Neural progenitor cell (in vitro differentiated cells): ENCODE measurements at regions not wholly inside any gene's neighbourhood (a gene's known extent, or its start where the extent isn't known, plus 50 kb on each side); places are given as distances from the start of the nearest gene placed in this dataset.

Experiments used
- DNase-seq: peaks from one replicate; pipeline ENCODE4 v3.0.0-alpha.2; 2016; ENCODE audit warnings: low spot score
- H2AFZ ChIP-seq: fragments of 200-600 bp; sonication (generic); replicated peaks from 2 replicates; pipeline ENCODE4 v1.6.1; 2016; ENCODE audit warnings: antibody characterized with exemption
- H3F3A ChIP-seq: fragments of 200-600 bp; sonication (generic); 2 replicates; pipeline ENCODE4 v1.6.1; 2016; ENCODE audit warnings: antibody characterized with exemption, low read depth
- H3K27ac ChIP-seq: fragments of 200-600 bp; sonication (generic); 2 replicates; pipeline ENCODE4 v1.5.1; 2016; ENCODE audit warnings: mild to moderate bottlenecking
- H3K27me3 ChIP-seq: fragments of 200-600 bp; sonication (generic); 2 replicates; pipeline ENCODE4 v1.6.1; 2016; ENCODE audit warnings: mild to moderate bottlenecking, moderate library complexity
- H3K36me3 ChIP-seq: fragments of 200-600 bp; sonication (generic); 2 replicates; pipeline ENCODE4 v1.5.1; 2016
- H3K4me1 ChIP-seq: fragments of 200-600 bp; sonication (generic); 2 replicates; pipeline ENCODE4 v1.6.1; 2016; ENCODE audit warnings: mixed run types
- H3K4me2 ChIP-seq: fragments of 200-600 bp; sonication (generic); 2 replicates; pipeline ENCODE4 v1.6.1; 2016
- H3K4me3 ChIP-seq: fragments of 200-600 bp; sonication (generic); 2 replicates; pipeline ENCODE4 v1.5.1; 2016
- H3K79me2 ChIP-seq: fragments of 200-600 bp; sonication (generic); 2 replicates; pipeline ENCODE4 v1.6.1; 2016; ENCODE audit warnings: low read depth
- H3K9ac ChIP-seq: fragments of 200-600 bp; sonication (generic); 2 replicates; pipeline ENCODE4 v1.6.1; 2016
- H3K9me3 ChIP-seq: fragments of 200-600 bp; sonication (generic); 2 replicates; pipeline ENCODE4 v1.5.1; 2016; ENCODE audit warnings: low read depth
- H4K20me1 ChIP-seq: fragments of 200-600 bp; sonication (generic); 2 replicates; pipeline ENCODE4 v1.6.1; 2016; ENCODE audit warnings: low read depth
- H3K27ac Mint-ChIP-seq: 3 replicates; pipeline ENCODE4 v1.8.0; 2021; ENCODE audit warnings: mixed read lengths
- H3K27me3 Mint-ChIP-seq: 2 replicates; pipeline ENCODE4 v1.8.0; 2022; ENCODE audit warnings: low read depth, mild to moderate bottlenecking, inconsistent platforms, moderate library complexity, mixed read lengths; ENCODE audit not compliant: insufficient read depth
- H3K36me3 Mint-ChIP-seq: 3 replicates; pipeline ENCODE4 v1.8.0; 2021; ENCODE audit warnings: mixed read lengths
- H3K4me1 Mint-ChIP-seq: 3 replicates; pipeline ENCODE4 v1.8.0; 2021; ENCODE audit warnings: mixed read lengths
- H3K4me3 Mint-ChIP-seq: 3 replicates; pipeline ENCODE4 v1.8.0; 2021; ENCODE audit warnings: mild to moderate bottlenecking, moderate library complexity, mixed read lengths
- H3K9me3 Mint-ChIP-seq: 3 replicates; pipeline ENCODE4 v1.8.0; 2020; ENCODE audit warnings: mixed read lengths
- EZH2 ChIP-seq: fragments of 200-600 bp; sonication (generic); IDR thresholded peaks from 2 replicates; pipeline ENCODE4 v1.6.1; 2017; ENCODE audit warnings: antibody characterized with exemption, mild to moderate bottlenecking, moderate library complexity
- EZH2phosphoT487 ChIP-seq: fragments of 200-600 bp; sonication (generic); IDR thresholded peaks from 2 replicates; pipeline ENCODE4 v1.6.1; 2017; ENCODE audit warnings: antibody characterized with exemption
- TF ChIP-seq, protein P1 (sequence below): fragments of 200-600 bp; sonication (generic); IDR thresholded peaks from 2 replicates; pipeline ENCODE4 v1.5.1; 2017; ENCODE audit warnings: antibody characterized with exemption, mild to moderate bottlenecking

DNA sequence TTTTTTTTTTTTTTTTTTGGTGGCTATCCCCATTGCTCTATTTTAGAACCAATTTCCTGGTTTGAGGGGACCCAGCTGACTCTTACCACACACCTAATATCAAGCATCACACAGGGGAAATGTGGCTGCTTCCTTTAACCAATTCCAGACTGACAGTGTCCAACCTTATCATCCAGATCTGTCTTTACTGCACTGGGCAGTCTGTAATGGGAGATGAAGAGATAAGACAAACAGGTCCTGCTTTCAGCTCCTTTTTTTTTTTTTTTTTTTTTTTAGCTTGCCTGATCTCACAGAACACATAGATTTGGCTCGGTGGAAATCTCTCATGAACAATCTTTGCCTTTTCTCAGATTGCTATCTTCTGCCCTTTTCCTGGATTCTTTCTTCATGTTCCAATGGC is 198.8 kb upstream of the TYRP1 start:
- no peak overlapping the region for H3K27ac Mint-ChIP-seq
- Histone ChIP-seq H3K79me2 (no peaks in the 10 kb centered on the region), H4K20me1 (no peaks in the 10 kb centered on the region), H3K36me3 (no peaks in the 10 kb centered on the region), H3K4me3 (no peak overlapping the region), H3K9me3 (no peaks in the 10 kb centered on the region), H3K4me2 (no peak overlapping the region), H3K9ac (no peak overlapping the region), H3K27me3 (no peaks in the 10 kb centered on the region), H3F3A (no peaks in the 10 kb centered on the region), H3K27ac (no peak overlapping the region), H3K4me1 (no peaks in the 10 kb centered on the region), H2AFZ (no peak overlapping the region)
- no peak for DNase-seq
- no peaks in the 10 kb centered on the region for H3K36me3 Mint-ChIP-seq
- no peak overlapping the region for H3K4me3 Mint-ChIP-seq
- no peak for TF ChIP-seq EZH2
- no peak for TF ChIP-seq EZH2phosphoT487
- TF ChIP-seq, protein P1, sequence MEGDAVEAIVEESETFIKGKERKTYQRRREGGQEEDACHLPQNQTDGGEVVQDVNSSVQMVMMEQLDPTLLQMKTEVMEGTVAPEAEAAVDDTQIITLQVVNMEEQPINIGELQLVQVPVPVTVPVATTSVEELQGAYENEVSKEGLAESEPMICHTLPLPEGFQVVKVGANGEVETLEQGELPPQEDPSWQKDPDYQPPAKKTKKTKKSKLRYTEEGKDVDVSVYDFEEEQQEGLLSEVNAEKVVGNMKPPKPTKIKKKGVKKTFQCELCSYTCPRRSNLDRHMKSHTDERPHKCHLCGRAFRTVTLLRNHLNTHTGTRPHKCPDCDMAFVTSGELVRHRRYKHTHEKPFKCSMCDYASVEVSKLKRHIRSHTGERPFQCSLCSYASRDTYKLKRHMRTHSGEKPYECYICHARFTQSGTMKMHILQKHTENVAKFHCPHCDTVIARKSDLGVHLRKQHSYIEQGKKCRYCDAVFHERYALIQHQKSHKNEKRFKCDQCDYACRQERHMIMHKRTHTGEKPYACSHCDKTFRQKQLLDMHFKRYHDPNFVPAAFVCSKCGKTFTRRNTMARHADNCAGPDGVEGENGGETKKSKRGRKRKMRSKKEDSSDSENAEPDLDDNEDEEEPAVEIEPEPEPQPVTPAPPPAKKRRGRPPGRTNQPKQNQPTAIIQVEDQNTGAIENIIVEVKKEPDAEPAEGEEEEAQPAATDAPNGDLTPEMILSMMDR: no peak
- no peaks in the 10 kb centered on the region for H3K9me3 Mint-ChIP-seq
- no peaks in the 10 kb centered on the region for H3K27me3 Mint-ChIP-seq
- no peaks in the 10 kb centered on the region for H3K4me1 Mint-ChIP-seq

DNA sequence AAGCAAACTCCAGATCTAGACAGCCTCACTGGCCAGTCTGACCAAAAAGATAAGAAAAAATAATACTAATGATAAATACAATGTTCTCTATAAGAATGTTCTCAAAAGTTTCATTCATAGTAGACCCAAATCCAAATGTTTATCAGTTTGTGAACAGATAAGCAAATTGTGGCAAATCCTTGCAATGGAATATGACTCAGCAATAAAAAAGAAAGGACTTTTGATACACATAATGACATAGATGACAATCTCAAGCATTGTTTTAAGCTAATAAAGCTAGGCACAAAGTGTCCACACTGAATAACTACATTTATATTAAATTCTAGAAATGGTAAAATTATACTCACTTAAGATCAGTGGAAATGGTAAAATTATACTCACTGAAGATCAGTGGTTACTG is 195.4 kb upstream of the TYRP1 start:
- Histone ChIP-seq H3K27me3 (no peaks in the 10 kb centered on the region), H3K4me1 (no peaks in the 10 kb centered on the region), H2AFZ (no peak overlapping the region), H3K27ac (no peak overlapping the region), H3K4me3 (no peak overlapping the region), H3F3A (no peaks in the 10 kb centered on the region), H3K9ac (no peak overlapping the region), H3K4me2 (no peak overlapping the region), H3K36me3 (no peaks in the 10 kb centered on the region), H4K20me1 (no peaks in the 10 kb centered on the region), H3K79me2 (no peaks in the 10 kb centered on the region), H3K9me3 (no peaks in the 10 kb centered on the region)
- Mint-ChIP-seq H3K9me3 (no peaks in the 10 kb centered on the region), H3K27ac (no peak overlapping the region), H3K4me1 (no peaks in the 10 kb centered on the region), H3K4me3 (no peak overlapping the region), H3K36me3 (no peaks in the 10 kb centered on the region), H3K27me3 (no peaks in the 10 kb centered on the region)
- no peak for TF ChIP-seq EZH2
- DNase-seq: no peak

DNA sequence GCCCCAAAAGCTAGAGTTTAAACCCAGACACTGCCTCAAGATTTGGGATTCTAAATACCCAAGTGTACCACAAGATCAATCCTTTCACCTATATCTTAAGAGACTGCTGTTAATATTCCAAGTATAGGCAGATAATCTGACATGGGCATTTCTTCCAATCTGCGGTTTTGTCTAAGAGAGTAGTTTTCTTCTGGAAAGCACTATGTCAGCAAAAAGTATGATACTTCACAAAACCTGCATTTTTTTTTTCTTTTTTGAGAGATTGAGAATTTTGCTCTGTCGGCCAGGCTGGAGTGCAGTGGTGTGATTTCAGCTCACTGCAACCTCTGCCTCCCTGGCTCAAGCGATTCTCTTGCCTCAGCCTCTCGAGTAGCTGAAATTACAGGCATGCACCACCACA is 190.7 kb upstream of the TYRP1 start:
- H3K4me2 ChIP-seq: no peak overlapping the region
- no peaks in the 10 kb centered on the region for H3K4me1 Mint-ChIP-seq
- H3K9me3 ChIP-seq: no peaks in the 10 kb centered on the region

DNA sequence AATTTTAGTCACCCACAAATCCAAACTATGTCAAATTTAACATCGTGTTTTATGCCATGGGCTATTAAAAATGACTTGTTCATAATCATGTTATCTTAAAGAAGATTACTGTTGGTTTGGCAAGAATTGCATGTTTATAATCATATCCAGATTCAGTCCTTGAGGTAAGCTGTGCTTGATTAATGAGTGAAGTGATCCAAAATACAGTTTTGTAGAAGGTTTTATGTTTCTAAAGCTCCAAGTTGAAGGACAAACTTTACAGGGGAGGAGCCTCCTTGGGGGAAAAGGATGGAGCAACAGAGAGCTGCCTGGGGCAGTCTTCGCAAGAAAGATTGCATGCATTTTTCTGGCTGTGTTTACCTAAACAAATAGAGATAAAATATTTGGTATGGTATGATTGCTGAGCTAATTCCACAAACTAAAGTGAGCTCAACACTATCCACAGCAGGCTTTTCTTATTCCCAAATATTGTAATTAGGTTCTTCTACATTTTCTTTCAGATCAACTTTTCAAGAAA is 189.5 kb upstream of the TYRP1 start:
- H3K27me3 Mint-ChIP-seq: no peaks in the 10 kb centered on the region
- no peak overlapping the region for H3K4me3 Mint-ChIP-seq
- Histone ChIP-seq H3K79me2 (no peaks in the 10 kb centered on the region), H3K4me2 (no peak overlapping the region), H3K27me3 (no peaks in the 10 kb centered on the region), H3K36me3 (no peaks in the 10 kb centered on the region), H3K4me3 (no peak overlapping the region), H2AFZ (no peak overlapping the region), H3K9me3 (no peaks in the 10 kb centered on the region), H4K20me1 (no peaks in the 10 kb centered on the region), H3K27ac (no peak overlapping the region), H3K9ac (no peak overlapping the region), H3K4me1 (no peaks in the 10 kb centered on the region), H3F3A (no peaks in the 10 kb centered on the region)
- DNase-seq: no peak
- no peak for TF ChIP-seq EZH2phosphoT487
- TF ChIP-seq, protein P1: no peak
- no peak for TF ChIP-seq EZH2
- H3K27ac Mint-ChIP-seq: no peak overlapping the region
- peaks cover 7% of the 10 kb centered on the region for H3K9me3 Mint-ChIP-seq
- no peaks in the 10 kb centered on the region for H3K4me1 Mint-ChIP-seq
- no peaks in the 10 kb centered on the region for H3K36me3 Mint-ChIP-seq

More for the DNA sequence above, 190.7 kb upstream of the TYRP1 start:
- Histone ChIP-seq H3K9ac (no peak overlapping the region), H2AFZ (no peak overlapping the region), H3K4me1 (no peaks in the 10 kb centered on the region), H3F3A (no peaks in the 10 kb centered on the region), H3K79me2 (no peaks in the 10 kb centered on the region), H3K4me3 (no peak overlapping the region), H3K27me3 (no peaks in the 10 kb centered on the region), H4K20me1 (no peaks in the 10 kb centered on the region), H3K27ac (no peak overlapping the region), H3K36me3 (no peaks in the 10 kb centered on the region)
- DNase-seq: no peak
- H3K9me3 Mint-ChIP-seq: peaks cover 7% of the 10 kb centered on the region
- H3K36me3 Mint-ChIP-seq: no peaks in the 10 kb centered on the region
- H3K27ac Mint-ChIP-seq: no peak overlapping the region
- TF ChIP-seq EZH2phosphoT487: no peak
- TF ChIP-seq, protein P1: no peak
- no peak for TF ChIP-seq EZH2
- H3K27me3 Mint-ChIP-seq: no peaks in the 10 kb centered on the region
- H3K4me3 Mint-ChIP-seq: no peak overlapping the region
